Osteocyte (in vitro differentiated cells): ENCODE measurements at regions not wholly inside any gene's neighbourhood (a gene's known extent, or its start where the extent isn't known, plus 50 kb on each side); places are given as distances from the start of the nearest gene placed in this dataset.

Experiments
- DNase-seq: peaks from one replicate; pipeline ENCODE4 v3.0.0; 2021; ENCODE audit warnings: mixed read lengths; ENCODE audit not compliant: unreplicated experiment; ENCODE audit errors: extremely low spot score
- H3K27ac Mint-ChIP-seq: one replicate; pipeline ENCODE4 v1.8.0; 2021; ENCODE audit warnings: mild to moderate bottlenecking, mixed read lengths; ENCODE audit not compliant: unreplicated experiment
- H3K27me3 Mint-ChIP-seq: one replicate; pipeline ENCODE4 v1.8.0; 2021; ENCODE audit warnings: mixed read lengths; ENCODE audit not compliant: unreplicated experiment
- H3K36me3 Mint-ChIP-seq: one replicate; pipeline ENCODE4 v1.8.0; 2021; ENCODE audit warnings: mixed read lengths; ENCODE audit not compliant: unreplicated experiment
- H3K4me1 Mint-ChIP-seq: one replicate; pipeline ENCODE4 v1.8.0; 2021; ENCODE audit warnings: mixed read lengths; ENCODE audit not compliant: unreplicated experiment
- H3K4me3 Mint-ChIP-seq: one replicate; pipeline ENCODE4 v1.8.0; 2021; ENCODE audit warnings: mild to moderate bottlenecking, moderate library complexity, mixed read lengths; ENCODE audit not compliant: unreplicated experiment
- H3K9me3 Mint-ChIP-seq: one replicate; pipeline ENCODE4 v1.8.0; 2021; ENCODE audit warnings: mixed read lengths; ENCODE audit not compliant: unreplicated experiment
- CTCF ChIP-seq: fragments of 200-600 bp; sonication (generic); IDR thresholded peaks from 2 replicates; pipeline ENCODE4 v1.5.0; 2021; ENCODE audit warnings: antibody characterized with exemption, mild to moderate bottlenecking, moderate library complexity

DNA sequence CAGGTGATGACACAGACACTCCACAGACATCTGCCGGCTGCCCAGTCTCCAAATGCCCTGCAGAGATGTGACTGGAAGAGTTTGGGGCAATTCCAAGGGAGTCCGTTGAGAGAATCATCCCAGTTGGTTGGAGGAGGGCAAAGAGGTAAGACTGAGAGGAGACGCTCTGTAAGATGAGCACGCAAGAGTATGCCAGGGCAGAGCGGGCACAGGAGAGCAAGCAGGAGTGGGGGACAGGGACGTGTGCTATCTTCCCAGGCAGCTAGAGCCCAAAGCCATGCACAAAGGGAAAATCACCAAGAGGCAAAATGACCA, 156.3 kb upstream of the TSHZ3 start:
- no peaks in the 10 kb centered on the region for H3K27me3 Mint-ChIP-seq
- no peaks in the 10 kb centered on the region for H3K4me1 Mint-ChIP-seq
- no peak for TF ChIP-seq CTCF
- DNase-seq, result peak; percentile 73
- H3K4me3 Mint-ChIP-seq, result no peak overlapping the region
- H3K9me3 Mint-ChIP-seq, result peaks cover 21% of the 10 kb centered on the region
- H3K36me3 Mint-ChIP-seq, result no peaks in the 10 kb centered on the region
- H3K27ac Mint-ChIP-seq, result no peak overlapping the region

GRCh38 chr19:31506102-31506501, 156.9 kb upstream of the TSHZ3 start:
- H3K9me3 Mint-ChIP-seq, result peaks cover 21% of the 10 kb centered on the region
- H3K4me3 Mint-ChIP-seq, result no peak overlapping the region
- H3K27ac Mint-ChIP-seq, result no peak overlapping the region
- no peaks in the 10 kb centered on the region for H3K36me3 Mint-ChIP-seq
- TF ChIP-seq CTCF, result no peak
- no peaks in the 10 kb centered on the region for H3K4me1 Mint-ChIP-seq
- peak; percentile 73 for DNase-seq
- H3K27me3 Mint-ChIP-seq, result no peaks in the 10 kb centered on the region

- H3K4me1 Mint-ChIP-seq, result no peaks in the 10 kb centered on the region
- peaks cover 5% of the 10 kb centered on the region for H3K9me3 Mint-ChIP-seq
- no peak for TF ChIP-seq CTCF
- DNase-seq, result peak; percentile 30
- no peaks in the 10 kb centered on the region for H3K27me3 Mint-ChIP-seq
- H3K4me3 Mint-ChIP-seq, result no peak overlapping the region
- H3K27ac Mint-ChIP-seq, result no peak overlapping the region
- no peaks in the 10 kb centered on the region for H3K36me3 Mint-ChIP-seq
Observed at GRCh38 chr19:31510635-31511034, 161.4 kb upstream of the TSHZ3 start.

- DNase-seq, result peak; percentile 76
- no peak overlapping the region for H3K4me3 Mint-ChIP-seq
Observed at GRCh38 chr19:31511098-31511497, 161.9 kb upstream of the TSHZ3 start.

GRCh38 chr19:31511696-31512095, 162.5 kb upstream of the TSHZ3 start:
- H3K27me3 Mint-ChIP-seq, result no peaks in the 10 kb centered on the region
- no peaks in the 10 kb centered on the region for H3K36me3 Mint-ChIP-seq
- no peak for TF ChIP-seq CTCF
- peak; percentile 56 for DNase-seq
- no peaks in the 10 kb centered on the region for H3K9me3 Mint-ChIP-seq
- no peaks in the 10 kb centered on the region for H3K4me1 Mint-ChIP-seq
- no peak overlapping the region for H3K27ac Mint-ChIP-seq
- H3K4me3 Mint-ChIP-seq, result no peak overlapping the region

More at GRCh38 chr19:31511098-31511497, 161.9 kb upstream of the TSHZ3 start:
- no peaks in the 10 kb centered on the region for H3K4me1 Mint-ChIP-seq
- peaks cover 5% of the 10 kb centered on the region for H3K9me3 Mint-ChIP-seq
- H3K27me3 Mint-ChIP-seq, result no peaks in the 10 kb centered on the region
- no peak overlapping the region for H3K27ac Mint-ChIP-seq
- TF ChIP-seq CTCF, result no peak
- H3K36me3 Mint-ChIP-seq, result no peaks in the 10 kb centered on the region
